Kidney epithelial cell (primary cell): ENCODE measurements at regions not wholly inside any gene's neighbourhood (a gene's known extent, or its start where the extent isn't known, plus 50 kb on each side); places are given as distances from the start of the nearest gene placed in this dataset.
"Not testable (repeated sequence)": the region's sequence is repeated elsewhere in the genome, so short reads cannot be mapped to it uniquely, and the experiment has no call there.

Experiments
- DNase-seq: peaks from one replicate; pipeline ENCODE4 v3.0.0-alpha.2; 2010; ENCODE audit warnings: low read depth
- H3K27me3 ChIP-seq: 2 replicates; pipeline ENCODE4 v1.6.0; 2011; ENCODE audit warnings: low read length; ENCODE audit not compliant: control insufficient read depth, insufficient read depth
- H3K36me3 ChIP-seq: 2 replicates; pipeline ENCODE4 v1.5.1; 2011; ENCODE audit warnings: low read length; ENCODE audit not compliant: control insufficient read depth, insufficient read depth
- H3K4me3 ChIP-seq: 2 replicates; pipeline ENCODE4 v1.5.1; 2011; ENCODE audit warnings: low read depth, mild to moderate bottlenecking, control low read depth, low read length
- TF ChIP-seq, protein P1 (sequence below): IDR thresholded peaks from 2 replicates; pipeline ENCODE4 v1.5.1; 2011; ENCODE audit warnings: mild to moderate bottlenecking, moderate library complexity, low read length, control low read depth, inconsistent platforms; ENCODE audit not compliant: insufficient read depth, poor library complexity, severe bottlenecking

DNA sequence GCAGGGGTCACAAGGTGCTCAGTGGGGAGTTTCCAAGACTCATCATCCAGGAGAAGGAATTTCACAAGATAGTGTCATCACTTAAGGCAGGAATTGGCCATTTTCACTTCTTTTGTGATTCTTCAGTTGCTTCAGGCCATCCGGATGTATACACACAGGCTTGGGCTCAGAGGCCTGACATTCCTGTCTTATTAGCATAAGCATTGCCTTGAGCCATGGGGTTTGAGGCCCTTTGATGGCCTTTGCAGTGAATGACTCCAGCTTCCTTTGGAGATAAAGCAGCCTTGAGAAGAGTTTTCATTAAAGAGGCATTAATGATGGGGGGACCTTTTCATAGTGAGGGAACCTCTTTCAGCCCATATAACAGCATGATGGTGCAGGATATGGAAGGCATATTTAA, 366.0 kb upstream of the CNTNAP5 start:
- no peaks in the 10 kb centered on the region for H3K27me3 ChIP-seq
- no peaks in the 10 kb centered on the region for H3K36me3 ChIP-seq
- no peak for DNase-seq
- TF ChIP-seq, protein P1, sequence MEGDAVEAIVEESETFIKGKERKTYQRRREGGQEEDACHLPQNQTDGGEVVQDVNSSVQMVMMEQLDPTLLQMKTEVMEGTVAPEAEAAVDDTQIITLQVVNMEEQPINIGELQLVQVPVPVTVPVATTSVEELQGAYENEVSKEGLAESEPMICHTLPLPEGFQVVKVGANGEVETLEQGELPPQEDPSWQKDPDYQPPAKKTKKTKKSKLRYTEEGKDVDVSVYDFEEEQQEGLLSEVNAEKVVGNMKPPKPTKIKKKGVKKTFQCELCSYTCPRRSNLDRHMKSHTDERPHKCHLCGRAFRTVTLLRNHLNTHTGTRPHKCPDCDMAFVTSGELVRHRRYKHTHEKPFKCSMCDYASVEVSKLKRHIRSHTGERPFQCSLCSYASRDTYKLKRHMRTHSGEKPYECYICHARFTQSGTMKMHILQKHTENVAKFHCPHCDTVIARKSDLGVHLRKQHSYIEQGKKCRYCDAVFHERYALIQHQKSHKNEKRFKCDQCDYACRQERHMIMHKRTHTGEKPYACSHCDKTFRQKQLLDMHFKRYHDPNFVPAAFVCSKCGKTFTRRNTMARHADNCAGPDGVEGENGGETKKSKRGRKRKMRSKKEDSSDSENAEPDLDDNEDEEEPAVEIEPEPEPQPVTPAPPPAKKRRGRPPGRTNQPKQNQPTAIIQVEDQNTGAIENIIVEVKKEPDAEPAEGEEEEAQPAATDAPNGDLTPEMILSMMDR, result no peak
- H3K4me3 ChIP-seq, result no peak overlapping the region

DNA sequence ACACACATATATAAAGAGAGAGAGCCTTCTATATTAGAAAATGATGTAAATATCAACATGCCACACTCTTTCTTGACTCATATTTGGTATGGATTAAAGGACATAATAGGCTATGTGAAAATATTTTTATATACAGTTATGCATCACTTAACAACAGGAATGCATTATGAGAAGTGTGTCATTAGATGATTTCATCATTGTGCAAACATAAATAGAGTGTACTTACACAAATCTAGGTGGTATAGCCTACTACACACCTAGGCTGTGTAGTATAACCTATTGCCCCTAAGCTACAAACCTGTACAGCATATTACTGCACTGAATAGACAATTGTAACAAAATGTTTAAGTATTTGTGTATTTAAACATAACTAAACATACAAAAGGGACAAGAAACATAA, 354.8 kb upstream of the CNTNAP5 start:
- DNase-seq, result no peak
- H3K27me3 ChIP-seq, result no peaks in the 10 kb centered on the region
- TF ChIP-seq, protein P1, result no peak
- H3K4me3 ChIP-seq, result no peak overlapping the region
- no peaks in the 10 kb centered on the region for H3K36me3 ChIP-seq

DNA sequence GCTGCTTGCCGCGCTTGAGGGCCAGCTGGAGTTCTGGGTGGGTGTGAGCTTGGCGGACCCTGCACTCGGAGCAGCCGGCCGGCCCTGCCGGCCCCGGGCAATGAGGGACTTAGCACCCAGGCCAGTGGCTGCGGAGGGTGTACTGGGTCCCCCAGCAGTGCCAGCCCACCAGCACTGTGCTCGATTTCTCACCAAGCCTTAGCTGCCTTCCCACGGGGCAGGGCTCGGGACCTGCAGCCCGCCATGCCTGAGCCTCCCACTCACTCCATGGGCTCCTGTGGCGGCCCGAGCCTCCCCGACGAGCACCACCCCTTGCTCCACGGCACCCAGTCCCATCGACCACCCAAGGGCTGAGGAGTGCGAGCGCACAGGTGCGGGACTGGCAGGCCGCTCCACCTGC, 341.3 kb upstream of the CNTNAP5 start:
- not testable (repeated sequence) for H3K4me3 ChIP-seq, DNase-seq, H3K36me3 ChIP-seq

DNA sequence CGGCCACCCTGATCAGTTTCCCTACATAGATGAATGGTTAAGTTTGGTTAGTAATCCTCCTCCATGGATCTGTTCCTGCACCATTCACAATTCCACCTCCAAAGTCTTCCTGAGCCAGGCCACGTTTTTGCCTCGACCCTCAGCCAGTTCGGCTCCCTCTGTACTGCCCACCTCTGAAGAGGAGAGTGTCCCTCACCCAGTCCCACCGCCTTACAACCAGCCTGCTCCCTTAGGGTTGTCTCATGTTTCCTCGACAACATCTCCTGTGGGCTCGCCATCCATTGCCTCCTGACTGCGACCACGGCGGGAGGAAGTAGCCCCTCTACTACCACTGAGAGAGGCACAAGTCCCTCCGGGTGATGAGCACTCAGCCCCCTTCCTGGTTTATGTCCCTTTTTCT, 338.0 kb upstream of the CNTNAP5 start:
- DNase-seq, result no peak
- H3K27me3 ChIP-seq, result no peaks in the 10 kb centered on the region
- H3K4me3 ChIP-seq, result no peak overlapping the region
- TF ChIP-seq, protein P1, result no peak
- H3K36me3 ChIP-seq, result no peaks in the 10 kb centered on the region

More for the DNA sequence above, 341.3 kb upstream of the CNTNAP5 start:
- H3K27me3 ChIP-seq, result not testable (repeated sequence)

DNA sequence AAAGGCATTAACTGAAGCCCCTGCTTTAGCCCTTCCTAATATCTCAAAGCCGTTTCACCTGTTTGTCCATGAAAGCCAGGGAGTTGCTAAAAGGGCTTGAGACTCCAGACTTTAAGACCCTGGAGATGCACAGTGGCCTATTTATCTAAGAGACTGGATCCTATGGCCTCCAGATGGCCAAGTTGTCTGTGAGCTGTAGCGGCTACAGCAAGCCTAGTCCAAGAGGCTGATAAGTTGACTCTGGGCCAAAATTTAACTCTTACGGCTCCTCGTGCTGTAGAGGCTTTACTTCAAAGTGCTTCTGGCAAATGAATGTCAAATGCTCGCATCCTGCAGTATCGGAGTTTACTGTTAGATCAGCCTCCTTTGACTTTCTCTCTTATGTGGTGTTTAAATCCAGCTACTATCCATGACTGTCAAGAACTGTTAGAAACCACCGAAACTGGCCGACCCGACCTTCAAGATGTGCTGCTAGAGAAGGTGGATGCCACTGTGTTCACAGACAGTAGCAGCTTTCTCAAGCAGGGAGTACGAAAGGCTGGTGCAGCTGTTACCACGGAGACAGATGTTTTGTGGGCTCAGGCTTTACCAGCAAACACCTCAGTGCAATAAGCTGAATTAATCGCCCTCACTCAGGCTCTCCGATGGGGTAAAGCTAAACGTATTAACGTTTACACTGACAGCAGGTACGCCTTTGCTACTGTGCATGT, 336.7 kb upstream of the CNTNAP5 start:
- no peak overlapping the region for H3K4me3 ChIP-seq
- no peaks in the 10 kb centered on the region for H3K27me3 ChIP-seq
- H3K36me3 ChIP-seq, result no peaks in the 10 kb centered on the region
- no peak for DNase-seq
- TF ChIP-seq, protein P1, result no peak

DNA sequence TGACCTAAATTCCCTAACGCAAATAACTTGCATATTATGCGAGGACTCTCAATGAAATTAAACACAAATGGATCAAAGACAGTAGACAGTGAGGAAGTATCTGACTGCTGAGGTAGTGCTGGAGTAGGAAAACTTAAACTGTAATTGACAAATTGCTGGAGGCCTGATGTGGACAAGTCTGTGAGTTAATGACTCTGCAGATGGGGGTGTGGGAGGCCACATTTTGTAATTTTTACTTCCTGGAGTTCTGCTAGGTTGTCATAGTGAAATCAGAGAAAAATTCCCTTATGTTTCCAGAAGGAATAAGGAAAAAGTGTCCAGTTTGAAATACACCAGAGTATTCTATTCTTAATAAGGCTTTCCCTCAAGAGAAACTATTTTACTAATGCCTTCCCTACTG, 333.0 kb upstream of the CNTNAP5 start:
- TF ChIP-seq, protein P1, result no peak
- Histone ChIP-seq H3K36me3 (no peaks in the 10 kb centered on the region), H3K27me3 (no peaks in the 10 kb centered on the region), H3K4me3 (no peak overlapping the region)
- DNase-seq, result no peak
